Neutrophil (primary cell): ENCODE measurements at regions not wholly inside any gene's neighbourhood (a gene's known extent, or its start where the extent isn't known, plus 50 kb on each side); places are given as distances from the start of the nearest gene placed in this dataset.

Experiments used
- H3K27ac ChIP-seq: fragments of 200-600 bp; sonication (generic); 2 replicates; pipeline ENCODE4 v1.5.1; 2016; ENCODE audit warnings: mild to moderate bottlenecking, moderate library complexity
- H3K27me3 ChIP-seq: fragments of 200-600 bp; sonication (generic); 2 replicates; pipeline ENCODE4 v1.6.0; 2016; ENCODE audit warnings: mild to moderate bottlenecking
- H3K36me3 ChIP-seq: fragments of 200-600 bp; sonication (generic); 2 replicates; pipeline ENCODE4 v1.5.1; 2017
- H3K4me1 ChIP-seq, 2 experiments: fragments of 200-600 bp in 1 of 2; sonication (generic) in 1 of 2; 1 replicate in 1 of 2; 2 replicates in 1 of 2; pipeline versions ENCODE4 v1.5.1 to v1.6.1; 2013 to 2016; ENCODE audit warnings: low read depth in 1 of 2, low read length in 1 of 2, mild to moderate bottlenecking in 1 of 2, moderate library complexity in 1 of 2; ENCODE audit not compliant: control insufficient read depth in 1 of 2, insufficient read depth in 1 of 2
- H3K4me3 ChIP-seq, 2 experiments: fragments of 200-600 bp in 1 of 2; sonication (generic) in 1 of 2; 1 replicate in 1 of 2; 2 replicates in 1 of 2; pipeline ENCODE4 v1.5.1; 2013 to 2016; ENCODE audit warnings: low read depth in 1 of 2, low read length in 1 of 2, mild to moderate bottlenecking in 1 of 2, moderate library complexity in 1 of 2
- H3K9me3 ChIP-seq: fragments of 200-600 bp; sonication (generic); 2 replicates; pipeline ENCODE4 v1.5.1; 2016
- TF ChIP-seq, protein P1 (sequence below): fragments of 200-600 bp; sonication (generic); IDR thresholded peaks from 2 replicates; pipeline ENCODE4 v1.5.1; 2016; ENCODE audit warnings: antibody characterized with exemption

DNA sequence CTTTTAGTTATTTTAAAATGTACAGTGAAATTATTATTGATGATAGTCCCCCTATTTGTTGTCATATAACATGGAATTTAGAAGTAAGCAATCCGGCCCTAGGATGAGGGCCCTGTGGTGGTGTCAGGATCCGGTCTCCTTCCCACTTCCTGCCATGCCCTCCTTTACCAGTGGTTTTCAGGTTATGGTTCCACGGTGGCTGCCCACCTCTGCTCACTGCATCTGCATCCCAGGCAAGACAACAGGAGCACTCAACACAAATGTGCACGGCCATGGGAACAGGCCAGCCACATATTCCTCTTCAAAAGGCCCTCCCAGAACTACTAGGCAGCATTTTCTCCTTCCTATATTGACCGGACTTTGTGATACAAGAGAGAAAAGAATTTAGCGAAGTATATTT is 1007.2 kb downstream of the TBC1D22A start:
- TF ChIP-seq, protein P1, sequence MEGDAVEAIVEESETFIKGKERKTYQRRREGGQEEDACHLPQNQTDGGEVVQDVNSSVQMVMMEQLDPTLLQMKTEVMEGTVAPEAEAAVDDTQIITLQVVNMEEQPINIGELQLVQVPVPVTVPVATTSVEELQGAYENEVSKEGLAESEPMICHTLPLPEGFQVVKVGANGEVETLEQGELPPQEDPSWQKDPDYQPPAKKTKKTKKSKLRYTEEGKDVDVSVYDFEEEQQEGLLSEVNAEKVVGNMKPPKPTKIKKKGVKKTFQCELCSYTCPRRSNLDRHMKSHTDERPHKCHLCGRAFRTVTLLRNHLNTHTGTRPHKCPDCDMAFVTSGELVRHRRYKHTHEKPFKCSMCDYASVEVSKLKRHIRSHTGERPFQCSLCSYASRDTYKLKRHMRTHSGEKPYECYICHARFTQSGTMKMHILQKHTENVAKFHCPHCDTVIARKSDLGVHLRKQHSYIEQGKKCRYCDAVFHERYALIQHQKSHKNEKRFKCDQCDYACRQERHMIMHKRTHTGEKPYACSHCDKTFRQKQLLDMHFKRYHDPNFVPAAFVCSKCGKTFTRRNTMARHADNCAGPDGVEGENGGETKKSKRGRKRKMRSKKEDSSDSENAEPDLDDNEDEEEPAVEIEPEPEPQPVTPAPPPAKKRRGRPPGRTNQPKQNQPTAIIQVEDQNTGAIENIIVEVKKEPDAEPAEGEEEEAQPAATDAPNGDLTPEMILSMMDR, result no peak
- no peak overlapping the region for H3K27ac ChIP-seq
- no peaks in the 10 kb centered on the region for H3K4me1 ChIP-seq
- no peaks in the 10 kb centered on the region for H3K27me3 ChIP-seq
- no peak overlapping the region for H3K4me3 ChIP-seq
- no peaks in the 10 kb centered on the region for H3K36me3 ChIP-seq
- H3K9me3 ChIP-seq, result no peaks in the 10 kb centered on the region

DNA sequence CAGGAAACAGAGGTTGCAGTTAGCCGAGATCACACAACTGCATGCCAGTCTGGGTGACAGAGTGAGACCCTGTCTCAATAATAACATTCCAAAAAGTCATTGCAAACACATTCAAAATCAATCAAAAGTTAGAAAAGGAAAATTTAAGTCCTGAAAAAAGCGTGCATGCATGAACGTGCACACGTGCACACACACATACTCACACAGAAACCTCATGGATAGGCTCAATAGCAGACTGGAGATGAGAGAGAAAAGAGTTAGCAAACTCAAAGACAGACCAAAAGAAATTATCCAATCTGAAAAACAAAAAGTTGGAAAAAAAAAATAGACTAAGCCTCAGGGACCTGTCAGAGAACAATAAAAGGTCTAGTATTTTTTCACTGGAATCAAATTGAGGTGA is 1005.6 kb downstream of the TBC1D22A start:
- TF ChIP-seq, protein P1, result no peak
- Histone ChIP-seq H3K27me3 (no peaks in the 10 kb centered on the region), H3K4me1 (no peaks in the 10 kb centered on the region), H3K4me3 (no peak overlapping the region), H3K27ac (no peak overlapping the region), H3K36me3 (no peaks in the 10 kb centered on the region), H3K9me3 (no peaks in the 10 kb centered on the region)

DNA sequence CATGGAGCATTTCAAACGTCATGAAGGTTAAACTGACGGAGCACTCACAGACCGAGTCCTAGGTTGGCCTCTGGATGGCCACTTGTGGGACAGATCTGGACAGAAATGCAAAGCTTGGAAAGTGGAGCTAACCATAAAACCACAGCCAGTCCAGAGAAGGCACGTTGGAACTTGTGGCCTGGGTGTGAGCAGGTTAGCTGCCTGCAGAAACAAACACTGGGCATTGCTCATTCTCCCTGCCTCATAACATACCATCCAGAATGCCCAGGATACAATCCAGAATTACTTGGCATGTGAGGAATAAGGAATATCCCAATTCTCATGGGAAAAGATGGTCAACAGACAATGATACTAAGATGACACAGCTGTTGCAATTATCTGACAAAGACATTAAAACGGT is 1005.0 kb downstream of the TBC1D22A start:
- no peak overlapping the region for H3K4me3 ChIP-seq
- H3K9me3 ChIP-seq, result no peaks in the 10 kb centered on the region
- TF ChIP-seq, protein P1, result no peak
- no peaks in the 10 kb centered on the region for H3K36me3 ChIP-seq
- no peaks in the 10 kb centered on the region for H3K4me1 ChIP-seq
- no peak overlapping the region for H3K27ac ChIP-seq
- no peaks in the 10 kb centered on the region for H3K27me3 ChIP-seq

DNA sequence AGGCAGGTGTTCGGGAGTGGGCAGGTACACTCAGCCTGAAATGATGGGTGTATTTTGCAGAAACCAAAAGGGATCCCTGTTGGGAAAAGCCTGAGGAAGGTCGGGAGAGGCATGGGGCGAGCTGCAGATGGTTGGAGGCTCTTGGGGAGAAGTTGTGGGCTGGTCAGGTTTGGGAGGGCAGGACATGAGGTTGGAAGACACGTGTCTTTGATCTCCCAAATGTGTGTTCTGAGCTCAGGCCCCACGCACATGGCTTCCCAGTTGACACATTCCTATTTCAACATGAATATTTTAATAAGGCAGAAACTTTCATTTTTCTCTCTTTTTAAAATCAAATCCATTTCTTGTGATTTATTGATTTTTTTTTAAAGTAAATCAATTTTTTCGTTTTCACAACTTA is 1003.3 kb downstream of the TBC1D22A start:
- Histone ChIP-seq H3K9me3 (no peaks in the 10 kb centered on the region), H3K4me3 (no peak overlapping the region), H3K36me3 (no peaks in the 10 kb centered on the region), H3K4me1 (no peaks in the 10 kb centered on the region), H3K27ac (no peak overlapping the region), H3K27me3 (no peaks in the 10 kb centered on the region)
- TF ChIP-seq, protein P1, result no peak

DNA sequence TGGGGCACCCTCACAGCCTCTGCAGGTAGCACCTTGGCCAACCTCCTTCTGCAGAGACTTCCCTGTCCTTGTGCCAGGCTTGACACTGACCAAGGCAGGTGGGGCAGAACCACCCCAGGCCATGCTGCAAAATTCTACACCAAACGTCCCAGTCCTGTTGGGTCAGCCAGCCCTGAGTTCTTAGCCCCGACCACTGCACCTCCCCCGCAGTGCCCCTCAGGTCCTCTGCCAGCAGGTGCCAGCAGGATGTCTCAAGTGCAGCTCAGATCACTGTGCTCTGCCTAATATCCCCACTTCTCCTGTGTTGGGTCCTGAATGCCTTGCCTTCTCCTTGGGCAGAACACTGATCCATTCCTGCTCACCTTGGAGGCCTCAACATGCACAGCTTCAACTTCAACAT is 999.7 kb downstream of the TBC1D22A start:
- Histone ChIP-seq H3K4me1 (no peaks in the 10 kb centered on the region), H3K36me3 (no peaks in the 10 kb centered on the region), H3K27ac (no peak overlapping the region), H3K4me3 (no peak overlapping the region), H3K27me3 (no peaks in the 10 kb centered on the region), H3K9me3 (no peaks in the 10 kb centered on the region)
- TF ChIP-seq, protein P1, result no peak

DNA sequence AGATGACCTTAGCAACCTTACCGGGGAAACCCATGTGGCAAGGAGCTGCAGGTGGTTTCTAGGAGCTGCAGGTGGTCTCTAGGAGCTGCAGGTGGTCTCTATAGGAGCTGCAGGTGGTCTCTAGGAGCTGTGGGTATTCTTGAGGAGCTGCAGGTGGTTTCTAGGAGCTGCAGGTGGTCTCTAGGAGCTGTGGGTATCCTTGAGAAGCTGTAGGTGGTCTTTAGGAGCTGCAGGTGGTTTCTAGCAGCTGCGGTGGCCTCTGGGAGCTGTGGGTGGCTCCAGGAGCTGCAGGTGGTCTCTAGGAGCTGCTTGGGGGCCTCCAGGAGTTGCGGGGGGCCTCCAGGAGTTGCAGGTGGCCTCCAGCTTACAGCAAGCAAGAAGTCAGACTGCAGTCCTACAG is 997.5 kb downstream of the TBC1D22A start:
- H3K4me3 ChIP-seq, result no peak overlapping the region
- H3K36me3 ChIP-seq, result no peaks in the 10 kb centered on the region
- no peaks in the 10 kb centered on the region for H3K27me3 ChIP-seq
- no peaks in the 10 kb centered on the region for H3K9me3 ChIP-seq
- no peaks in the 10 kb centered on the region for H3K4me1 ChIP-seq
- H3K27ac ChIP-seq, result no peak overlapping the region
- TF ChIP-seq, protein P1, result no peak
